ENCODE measurements at regions not wholly inside any gene's neighbourhood (a gene's known extent, or its start where the extent isn't known, plus 50 kb on each side); places are given as distances from the start of the nearest gene placed in this dataset.

DNA sequence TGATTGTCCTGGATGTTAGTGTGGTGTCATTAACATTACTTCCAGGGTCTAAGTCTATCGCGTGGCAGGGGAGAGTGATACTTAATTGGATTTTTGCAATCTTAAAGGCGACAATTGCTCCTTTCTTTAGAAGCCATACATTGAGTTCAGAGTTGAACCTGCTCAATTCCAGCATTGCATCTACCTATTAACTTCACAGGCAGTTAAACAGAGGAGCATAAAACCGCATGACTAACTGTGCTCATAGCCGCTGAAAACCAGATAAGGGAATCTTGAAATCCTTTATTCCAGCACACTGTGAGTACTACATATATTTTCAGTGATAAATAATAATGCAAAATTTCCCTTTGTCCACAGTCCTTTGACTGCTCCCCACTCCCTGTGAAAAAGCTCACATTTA, 255.3 kb downstream of the STK31 start:
- Histone ChIP-seq H3K9me1 (replicated peaks; ENCODE audit: control insufficient read depth, extremely low read depth, insufficient read depth, low read length) (no peaks in the 10 kb centered on the region), H3K9ac (replicated peaks; ENCODE audit: extremely low read depth, insufficient read depth, low read length) (no peak overlapping the region), H2AFZ (ENCODE audit: low read depth, low read length) (no peak overlapping the region), H3K36me3 (ENCODE audit: control insufficient read depth in 2 of 2, extremely low read depth in 1 of 2, insufficient read depth in 2 of 2, low read length in 2 of 2) (no peaks in the 10 kb centered on the region), H3K27me3 (ENCODE audit: control insufficient read depth in 2 of 2, insufficient read depth in 2 of 2, low read length in 2 of 2) (no peaks in the 10 kb centered on the region), H4K20me1 (replicated peaks; ENCODE audit: control insufficient read depth, extremely low read depth, insufficient read depth, low read length) (no peaks in the 10 kb centered on the region), H3K4me1 (ENCODE audit: control insufficient read depth, extremely low read depth, insufficient read depth, low read length) (no peaks in the 10 kb centered on the region), H3K4me2 (ENCODE audit: insufficient read depth, low read length) (no peak overlapping the region), H3K27ac (ENCODE audit: insufficient read depth, low read depth, low read length) (no peak overlapping the region), H3K4me3 (replicated peaks in 1 of 3; ENCODE audit: insufficient read depth in 1 of 3, low read depth in 1 of 3, low read length in 3 of 3) (no peak overlapping the region), H3K79me2 (ENCODE audit: control insufficient read depth, insufficient read depth, low read length) (no peaks in the 10 kb centered on the region), H3K9me3 (replicated peaks; ENCODE audit: control insufficient read depth, insufficient read depth, low read length) (no peaks in the 10 kb centered on the region)
- DNase-seq (ENCODE audit: low read depth, low spot score) (no peak), FAIRE-seq (no peak)
- CTCF ChIA-PET = no interaction called here
- no TSS peak for BruUV-seq (replicated peaks)
- intact Hi-C loops (cut with micrococcal nuclease) = no loop called here
- dilution Hi-C loops (cut with MboI; ENCODE audit: extremely low pct_ligation_motif_present, low sequenced_read_pairs) = no loop called here
- POLR2A ChIA-PET = no interaction called here
- TF ChIP-seq CTCF (IDR thresholded peaks at IDR 0.05; ENCODE audit: extremely low read depth in 1 of 2, insufficient read depth in 1 of 2, low read depth in 1 of 2, low read length in 2 of 2) (no peak), EZH2 (IDR thresholded peaks at IDR 0.05; ENCODE audit: borderline replicate concordance, low read depth, low read length, severe bottlenecking) (no peak), MAX (IDR thresholded peaks at IDR 0.05; ENCODE audit: insufficient read depth, insufficient read length) (no peak), FOS (IDR thresholded peaks at IDR 0.05; ENCODE audit: borderline replicate concordance, insufficient read depth, low read length) (no peak), GATA2 (IDR thresholded peaks at IDR 0.05; ENCODE audit: insufficient read depth, insufficient read length, low read depth, low read length) (no peak), POLR2AphosphoS5 (IDR thresholded peaks at IDR 0.05; ENCODE audit: insufficient read depth, low read depth, low read length) (no peak), MYC (IDR thresholded peaks at IDR 0.05; ENCODE audit: low read depth, low read length) (no peak), JUN (IDR thresholded peaks at IDR 0.05; ENCODE audit: borderline replicate concordance, insufficient read depth, insufficient read length, low read depth) (no peak), POLR2A (IDR thresholded peaks at IDR 0.05; ENCODE audit: low read depth, low read length) (no peak)

Measured in endothelial cell of umbilical vein (primary cell).